Aorta (tissue), 5 donors: ENCODE measurements at regions not wholly inside any gene's neighbourhood (a gene's known extent, or its start where the extent isn't known, plus 50 kb on each side); places are given as distances from the start of the nearest gene placed in this dataset.

Experiments used
- ATAC-seq: fragments of 200-7000 bp; cut with Tn5 transposase; one replicate; pipeline ENCODE4 v1.9.1; 2022; ENCODE audit warnings: moderate library complexity; ENCODE audit not compliant: low FRiP score
- DNase-seq, 2 donors: peaks; one replicate each; pipeline ENCODE4 v3.0.0-alpha.2; 2020
- H3K27ac ChIP-seq, 2 donors: one replicate each; pipeline ENCODE4 v1.5.1; 2013; ENCODE audit warnings: low read length in 2 of 2, mild to moderate bottlenecking in 2 of 2, moderate library complexity in 2 of 2, control low read depth in 1 of 2, inconsistent platforms in 1 of 2, low read depth in 1 of 2
- H3K27me3 ChIP-seq, 2 donors: one replicate each; pipeline ENCODE4 v1.6.1; 2013; ENCODE audit warnings: control low read depth in 1 of 2, low read length in 1 of 2, mild to moderate bottlenecking in 1 of 2, moderate library complexity in 1 of 2; ENCODE audit not compliant: insufficient read depth in 2 of 2, control insufficient read depth in 1 of 2
- H3K36me3 ChIP-seq, 2 donors: one replicate each; pipeline ENCODE4 v1.6.1; 2013; ENCODE audit warnings: control low read depth in 1 of 2, low read length in 1 of 2, mild to moderate bottlenecking in 1 of 2; ENCODE audit not compliant: insufficient read depth in 2 of 2, control insufficient read depth in 1 of 2
- H3K4me1 ChIP-seq, 2 donors: one replicate each; pipeline ENCODE4 v1.6.1; 2013; ENCODE audit warnings: low read length in 2 of 2, control low read depth in 1 of 2, mild to moderate bottlenecking in 1 of 2, moderate library complexity in 1 of 2; ENCODE audit not compliant: insufficient read depth in 2 of 2, control insufficient read depth in 1 of 2
- H3K4me3 ChIP-seq, 2 donors: one replicate each; pipeline ENCODE4 v1.5.1; 2013; ENCODE audit warnings: low read length in 2 of 2, control low read depth in 1 of 2, mild to moderate bottlenecking in 1 of 2
- H3K9me3 ChIP-seq: one replicate; pipeline ENCODE4 v1.6.1; 2013; ENCODE audit warnings: mild to moderate bottlenecking, low read length; ENCODE audit not compliant: control insufficient read depth
- WGBS, 2 donors: extraction: QIAGEN DNeasy Blood & Tissue Kit; methylation state at CpG; one replicate each; pipeline ENCODE4 v1.1.7; 2013; 5-methylcytosine and 5-hydroxymethylcytosine counted together
- intact Hi-C, 2 donors: fragments of 100-400 bp; cut with DNase I; formaldehyde crosslinking; loops; one replicate each; pipeline versions ENCODE4 v1.14.2 to v1.15.0; 2022
- donor health status: healthy with polysubstance abuse.
- donor health status: Bipolar disorder and iron deficiency.
- donor health status: DM: no; HTN: no; CAD: no.
- donor health status: DM: no; HTN: no; CAD: no.
- donor health status: DM: yes; HTN: yes; CAD: no.

DNA sequence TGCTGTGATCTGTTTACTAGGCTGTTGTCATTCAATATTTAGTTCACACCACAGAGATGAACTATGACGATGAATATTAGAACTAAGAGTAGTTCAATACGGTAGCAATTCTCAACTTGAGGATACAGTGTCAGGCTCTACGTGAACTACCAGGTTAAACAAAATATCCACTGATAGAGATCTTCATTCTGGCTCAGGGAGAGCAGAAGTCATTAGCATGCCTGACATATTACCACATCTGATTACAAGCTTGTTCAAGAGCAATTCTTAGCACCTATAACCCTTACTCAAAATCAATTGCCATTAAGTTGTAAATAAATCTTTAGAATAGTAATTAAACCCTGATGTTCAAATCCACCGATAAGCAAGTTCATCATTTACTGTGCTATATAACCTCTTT is 207.2 kb downstream of the CHRM3 start:
- intact Hi-C loops = no loop called here
- Histone ChIP-seq H3K9me3 (no peaks in the 10 kb centered on the region), H3K27me3 (no peaks in the 10 kb centered on the region)

DNA sequence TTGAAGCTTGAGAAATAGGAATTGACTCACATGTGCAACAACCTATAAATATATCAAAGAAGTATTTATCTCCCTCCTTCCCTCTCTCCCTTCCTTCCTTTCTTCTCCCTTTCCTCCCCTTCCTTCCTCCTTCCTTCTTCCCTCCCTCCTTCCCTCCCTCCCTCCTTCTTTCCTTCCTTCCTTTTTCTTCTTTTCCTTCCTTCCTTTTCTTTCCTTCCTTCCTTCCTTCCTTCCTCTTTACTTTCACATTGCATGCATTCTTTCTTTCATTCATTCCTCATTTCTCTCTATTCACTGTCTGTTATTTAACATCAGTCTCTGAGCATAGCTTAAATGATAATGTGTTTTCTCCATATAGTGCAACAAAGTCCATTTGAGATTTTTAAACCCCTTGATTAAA is 214.2 kb downstream of the CHRM3 start:
- Histone ChIP-seq H3K9me3 (no peaks in the 10 kb centered on the region), H3K27ac (no peak overlapping the region), H3K4me3 (no peak overlapping the region), H3K36me3 (no peaks in the 10 kb centered on the region), H3K27me3 (no peaks in the 10 kb centered on the region), H3K4me1 (no peaks in the 10 kb centered on the region)
- intact Hi-C loops = no loop called here
- ATAC-seq = no peak
- DNase-seq = no peak

More for the DNA sequence above, 207.2 kb downstream of the CHRM3 start:
- DNase-seq (no peak), ATAC-seq (no peak)
- WGBS, 2 donors = 93 to 97% methylated on average over 4 of the region's 4 CpGs
- Histone ChIP-seq H3K27ac (no peak overlapping the region), H3K36me3 (no peaks in the 10 kb centered on the region), H3K4me1 (peaks cover 0 to 2% of the 10 kb centered on the region in 2 donors), H3K4me3 (no peak overlapping the region)

DNA sequence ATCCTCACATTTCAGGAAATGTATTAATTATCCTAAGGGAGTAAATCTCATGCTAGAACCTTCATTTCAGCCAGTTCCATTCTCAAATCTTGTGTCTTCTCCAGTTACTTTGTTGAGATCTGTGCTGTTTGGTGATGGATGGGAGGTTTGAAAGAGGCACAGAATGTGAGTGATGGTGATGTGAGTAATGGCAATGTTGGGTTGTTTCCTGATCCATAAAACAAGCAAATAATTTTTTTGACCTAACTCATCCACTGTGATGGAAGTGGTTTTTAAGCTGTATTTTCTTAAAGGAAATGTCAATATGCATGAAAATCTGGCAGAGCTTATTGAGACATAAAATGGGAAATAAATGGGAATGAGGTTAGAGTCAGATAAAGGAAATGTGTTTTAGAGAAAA is 214.7 kb downstream of the CHRM3 start:
- Histone ChIP-seq H3K9me3 (no peaks in the 10 kb centered on the region), H3K4me3 (no peak overlapping the region), H3K36me3 (no peaks in the 10 kb centered on the region), H3K4me1 (no peaks in the 10 kb centered on the region), H3K27ac (no peak overlapping the region), H3K27me3 (no peaks in the 10 kb centered on the region)
- DNase-seq = no peak
- no peak for ATAC-seq
- intact Hi-C loops = no loop called here

DNA sequence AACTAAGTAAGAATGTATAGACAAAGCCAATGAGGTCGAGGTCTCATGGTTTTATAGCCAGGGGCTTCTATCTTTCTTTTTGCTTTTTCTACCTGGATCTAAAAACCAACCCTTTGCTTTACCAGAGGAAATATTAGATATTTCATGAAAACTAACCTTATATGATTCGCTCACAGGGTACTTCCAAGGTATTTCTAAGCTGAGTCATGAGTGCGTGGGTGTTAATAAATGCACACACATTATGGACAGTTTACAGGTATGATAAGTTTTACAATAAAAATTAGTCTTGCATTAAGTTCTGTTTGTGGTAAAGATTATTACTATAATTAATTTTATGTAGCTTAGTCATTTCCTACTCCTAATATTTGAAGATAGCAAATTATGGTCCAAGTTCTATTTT is 217.2 kb downstream of the CHRM3 start:
- peaks cover 0 to 1% of the 10 kb centered on the region in 2 donors for H3K4me1 ChIP-seq
- ATAC-seq = no peak
- WGBS, 2 donors = 92 to 93% methylated on average over 3 of the region's 3 CpGs
- H3K27me3 ChIP-seq = no peaks in the 10 kb centered on the region
- no peaks in the 10 kb centered on the region for H3K9me3 ChIP-seq
- no peak for DNase-seq
- H3K36me3 ChIP-seq = no peaks in the 10 kb centered on the region
- intact Hi-C loops = no loop called here
- no peak overlapping the region for H3K27ac ChIP-seq
- no peak overlapping the region for H3K4me3 ChIP-seq

DNA sequence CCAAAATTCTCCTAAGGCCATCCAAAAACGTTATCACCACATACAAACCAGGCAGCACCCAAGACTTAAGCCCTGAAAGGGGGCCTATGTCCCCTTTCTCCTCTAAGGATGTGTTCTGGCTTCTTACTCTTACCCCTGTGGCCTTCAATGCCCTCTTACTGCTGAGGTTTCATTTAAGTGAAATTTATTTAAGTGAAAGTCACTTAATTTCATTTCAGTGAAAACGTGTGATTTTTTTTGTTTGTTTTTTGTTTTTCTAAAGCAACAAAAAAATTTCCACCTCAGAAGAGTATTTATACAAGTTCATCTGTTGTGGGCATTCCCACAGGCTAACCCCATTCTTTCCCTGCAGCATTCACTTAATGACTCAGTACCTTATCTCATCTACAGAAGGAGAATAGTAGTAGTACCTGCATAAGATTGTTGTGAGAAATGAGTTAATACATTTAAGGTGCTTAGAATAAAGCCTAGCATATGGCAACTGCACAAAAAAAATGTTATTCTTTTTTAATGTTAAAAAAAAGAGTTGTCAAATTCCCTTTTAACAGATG is 220.6 kb downstream of the CHRM3 start:
- WGBS, 2 donors = 65 to 82% methylated on average over 2 of the region's 2 CpGs
- Histone ChIP-seq H3K36me3 (no peaks in the 10 kb centered on the region), H3K27me3 (no peaks in the 10 kb centered on the region), H3K27ac (no peak overlapping the region), H3K4me3 (no peak overlapping the region), H3K4me1 (peaks cover 0 to 1% of the 10 kb centered on the region in 2 donors), H3K9me3 (no peaks in the 10 kb centered on the region)
- DNase-seq = no peak
- intact Hi-C loops = no loop called here
- no peak for ATAC-seq

DNA sequence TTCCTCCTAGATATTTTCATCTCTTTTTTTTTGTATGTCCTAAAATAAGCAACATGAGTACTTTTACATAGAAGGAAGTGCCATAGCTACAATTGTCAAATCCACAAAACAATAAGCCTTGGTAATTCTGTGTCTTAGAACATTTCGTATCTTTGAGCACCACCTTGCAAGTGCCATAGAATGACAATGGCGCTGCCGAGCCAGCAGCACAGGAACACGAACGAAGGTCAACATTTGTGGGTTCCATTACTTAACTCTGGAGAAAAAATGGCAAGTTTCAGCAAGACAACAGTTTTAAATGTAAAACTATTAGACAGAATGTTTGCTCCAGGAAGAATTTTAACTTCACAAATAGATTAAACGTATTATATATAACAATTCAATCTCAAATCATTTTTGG is 222.1 kb downstream of the CHRM3 start:
- Histone ChIP-seq H3K27me3 (no peaks in the 10 kb centered on the region), H3K36me3 (no peaks in the 10 kb centered on the region), H3K4me1 (peaks cover 0 to 1% of the 10 kb centered on the region in 2 donors), H3K27ac (no peak overlapping the region), H3K4me3 (no peak overlapping the region), H3K9me3 (no peaks in the 10 kb centered on the region)
- DNase-seq (no peak), ATAC-seq (no peak)
- intact Hi-C loops = no loop called here
- 93% methylated on average over 6 of the region's 6 CpGs for WGBS, 2 donors

DNA sequence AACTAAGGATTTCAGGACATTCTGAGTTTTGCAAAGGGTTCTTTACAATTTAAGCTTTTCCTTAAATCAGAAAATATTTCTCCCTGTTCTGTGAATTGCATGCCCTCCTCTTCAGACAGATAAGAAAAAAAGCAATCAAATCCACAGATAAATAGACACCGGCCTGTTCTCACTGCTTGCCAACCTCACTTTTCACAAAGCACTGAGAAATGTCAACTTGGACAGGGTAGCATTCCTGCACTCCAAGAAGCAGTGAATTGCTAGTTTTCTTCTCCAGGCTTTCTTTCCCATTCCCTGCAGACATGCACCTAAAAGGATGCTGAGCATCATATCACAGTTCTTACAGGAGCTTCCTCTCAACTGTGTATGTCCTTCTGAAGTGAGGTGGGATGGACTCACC is 226.0 kb downstream of the CHRM3 start:
- DNase-seq (no peak), ATAC-seq (no peak)
- 18 to 27% methylated on average over 1 of the region's 1 CpG for WGBS, 2 donors
- no peak overlapping the region for H3K27ac ChIP-seq
- H3K4me1 ChIP-seq = peaks cover 0 to 1% of the 10 kb centered on the region in 2 donors
- H3K9me3 ChIP-seq = no peaks in the 10 kb centered on the region
- no peak overlapping the region for H3K4me3 ChIP-seq
- no peaks in the 10 kb centered on the region for H3K27me3 ChIP-seq
- H3K36me3 ChIP-seq = no peaks in the 10 kb centered on the region
- intact Hi-C loops = no loop called here

DNA sequence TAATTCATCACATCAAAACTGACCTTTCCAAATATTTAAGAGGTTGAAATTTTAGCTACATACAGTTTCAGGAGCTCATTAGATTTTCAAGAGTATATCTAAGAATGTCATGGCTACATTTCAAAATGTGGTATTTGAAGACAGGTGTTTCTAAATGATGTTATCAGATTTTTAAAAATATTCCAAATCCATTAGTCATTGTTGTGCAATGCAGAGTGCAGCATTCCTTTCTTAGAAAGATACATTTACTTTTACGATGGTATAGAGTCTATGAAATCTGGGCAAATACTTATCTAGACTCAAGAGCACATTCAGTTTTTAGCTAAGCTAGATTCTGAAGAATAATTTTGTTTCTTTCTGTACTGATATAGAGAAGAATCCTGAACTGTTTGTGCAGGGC is 230.3 kb downstream of the CHRM3 start:
- 35 to 44% methylated on average over 1 of the region's 1 CpG for WGBS, 2 donors
- intact Hi-C loops = no loop called here

DNA sequence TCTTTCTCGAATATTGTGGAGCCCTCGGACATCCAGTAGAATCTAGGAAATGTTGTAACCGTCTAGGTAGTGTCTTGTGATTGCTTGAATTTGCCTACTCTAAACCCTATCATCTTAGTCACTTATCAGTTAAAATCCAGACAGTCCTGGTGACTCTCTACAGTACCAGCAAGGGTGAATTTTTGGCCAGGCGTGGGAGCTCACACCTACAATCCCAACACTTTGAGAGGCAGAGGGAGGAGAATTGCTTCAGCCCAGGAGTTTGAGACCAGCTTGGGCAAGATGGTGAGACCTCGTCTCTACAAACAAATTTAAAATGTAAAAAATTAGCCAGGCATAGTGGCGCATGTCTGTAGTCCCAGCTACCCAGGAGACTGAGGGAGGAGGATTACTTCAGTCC is 230.9 kb downstream of the CHRM3 start:
- intact Hi-C loops = no loop called here
- DNase-seq (no peak), ATAC-seq (no peak)
- 86 to 91% methylated on average over 6 of the region's 6 CpGs for WGBS, 2 donors
- Histone ChIP-seq H3K4me1 (no peaks in the 10 kb centered on the region), H3K9me3 (no peaks in the 10 kb centered on the region), H3K36me3 (no peaks in the 10 kb centered on the region), H3K4me3 (no peak overlapping the region), H3K27ac (no peak overlapping the region), H3K27me3 (no peaks in the 10 kb centered on the region)

More for the DNA sequence above, 230.3 kb downstream of the CHRM3 start:
- Histone ChIP-seq H3K4me3 (no peak overlapping the region), H3K36me3 (no peaks in the 10 kb centered on the region), H3K27ac (no peak overlapping the region), H3K9me3 (no peaks in the 10 kb centered on the region), H3K4me1 (no peaks in the 10 kb centered on the region), H3K27me3 (no peaks in the 10 kb centered on the region)
- DNase-seq (no peak), ATAC-seq (no peak)
